ENCODE measurements at regions not wholly inside any gene's neighbourhood (a gene's known extent, or its start where the extent isn't known, plus 50 kb on each side); places are given as distances from the start of the nearest gene placed in this dataset.

- no peak for DNase-seq (ENCODE audit: low read depth)
- TF ChIP-seq CTCF (IDR thresholded peaks at IDR 0.05; ENCODE audit: control insufficient read depth, insufficient read depth, low read depth, low read length, missing control alignments), result no peak
- no peak overlapping the region for H3K4me3 ChIP-seq (ENCODE audit: control insufficient read depth, low read depth, low read length)
Measured at GRCh38 chr21:23886828-23887724, 1720.2 kb downstream of the MRPL39 start.

- no peak overlapping the region for H3K4me3 ChIP-seq (ENCODE audit: control insufficient read depth, low read depth, low read length)
- TF ChIP-seq CTCF (IDR thresholded peaks at IDR 0.05; ENCODE audit: control insufficient read depth, insufficient read depth, low read depth, low read length, missing control alignments), result no peak
- DNase-seq (ENCODE audit: low read depth), result no peak
Measured at GRCh38 chr21:23881783-23882182, 1725.5 kb downstream of the MRPL39 start.

GRCh38 chr21:23876925-23877558 lies 1730.2 kb downstream of the MRPL39 start:
- DNase-seq (ENCODE audit: low read depth), result no peak
- no peak overlapping the region for H3K4me3 ChIP-seq (ENCODE audit: control insufficient read depth, low read depth, low read length)
- TF ChIP-seq CTCF (IDR thresholded peaks at IDR 0.05; ENCODE audit: control insufficient read depth, insufficient read depth, low read depth, low read length, missing control alignments), result no peak

GRCh38 chr21:23874271-23874670 lies 1733.0 kb downstream of the MRPL39 start:
- DNase-seq (ENCODE audit: low read depth), result no peak
- no peak for TF ChIP-seq CTCF (IDR thresholded peaks at IDR 0.05; ENCODE audit: control insufficient read depth, insufficient read depth, low read depth, low read length, missing control alignments)
- no peak overlapping the region for H3K4me3 ChIP-seq (ENCODE audit: control insufficient read depth, low read depth, low read length)

GRCh38 chr21:23861911-23862504 lies 1745.3 kb downstream of the MRPL39 start:
- TF ChIP-seq CTCF (IDR thresholded peaks at IDR 0.05; ENCODE audit: control insufficient read depth, insufficient read depth, low read depth, low read length, missing control alignments), result no peak
- no peak for DNase-seq (ENCODE audit: low read depth)
- no peak overlapping the region for H3K4me3 ChIP-seq (ENCODE audit: control insufficient read depth, low read depth, low read length)

- TF ChIP-seq CTCF (IDR thresholded peaks at IDR 0.05; ENCODE audit: control insufficient read depth, insufficient read depth, low read depth, low read length, missing control alignments), result no peak
- H3K4me3 ChIP-seq (ENCODE audit: control insufficient read depth, low read depth, low read length), result no peak overlapping the region
- DNase-seq (ENCODE audit: low read depth), result no peak
Measured at GRCh38 chr21:23858878-23859277, 1748.4 kb downstream of the MRPL39 start.

Data from AG09309 (cell line).